ENCODE measurements at regions not wholly inside any gene's neighbourhood (a gene's known extent, or its start where the extent isn't known, plus 50 kb on each side); places are given as distances from the start of the nearest gene placed in this dataset.

DNA sequence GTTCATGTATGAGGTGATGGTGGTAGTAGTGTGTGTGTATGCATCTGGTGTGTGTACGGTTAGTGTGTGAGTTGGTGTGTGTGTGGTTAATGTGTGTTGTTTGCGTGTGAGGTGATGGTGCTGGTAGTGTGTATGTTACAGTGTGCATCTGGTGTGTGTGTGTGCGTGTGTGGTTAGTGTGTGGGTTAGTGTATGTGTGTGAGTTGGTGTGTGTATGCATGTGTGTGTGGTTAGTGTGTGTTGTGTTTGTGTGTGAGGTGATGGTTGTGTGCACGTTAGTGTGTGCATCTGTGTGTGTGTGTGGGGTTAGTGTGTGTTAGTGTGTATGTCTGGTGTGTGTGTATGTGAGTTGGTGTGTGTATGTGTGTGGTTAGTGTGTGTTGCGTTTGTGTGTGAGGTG, 153.0 kb downstream of the ACTR3B start:
- H2BK20ac ChIP-seq (ENCODE audit: low read depth, low read length), result no peak overlapping the region
- 58 to 100% methylated on average over 1 to 5 of the region's 5 CpGs for WGBS, 2 experiments (ENCODE audit: extremely low coverage in 2 of 2, insufficient read length in 1 of 2)
- no peak overlapping the region for H2BK120ac ChIP-seq (ENCODE audit: low read depth, low read length)
- H3K4ac ChIP-seq (ENCODE audit: low read depth, low read length), result no peak overlapping the region
- POLR2A ChIA-PET (ENCODE audit: unreplicated experiment), result no interaction called here
- H3K79me1 ChIP-seq (ENCODE audit: low read depth in 1 of 2, low read length in 2 of 2), result no peaks in the 10 kb centered on the region
- CTCF ChIA-PET, result no interaction called here
- no peak overlapping the region for H3K27ac ChIP-seq (ENCODE audit: insufficient read depth, low read length)
- H2BK15ac ChIP-seq (ENCODE audit: low read depth, low read length), result no peak overlapping the region
- H4K91ac ChIP-seq (ENCODE audit: insufficient read depth, low read depth, low read length), result no peak overlapping the region
- peak overlapping the region; percentile 10 for H2AFZ ChIP-seq (replicated peaks; ENCODE audit: low read length, poor library complexity)
- H3K4me2 ChIP-seq (ENCODE audit: low read depth, low read length), result no peak overlapping the region
- H3K56ac ChIP-seq (ENCODE audit: extremely low read depth, insufficient read depth, low read length), result no peak overlapping the region
- H3K27me3 ChIP-seq (ENCODE audit: control insufficient read depth, insufficient read depth, low read length), result no peaks in the 10 kb centered on the region
- no peak overlapping the region for H3K18ac ChIP-seq (ENCODE audit: low read depth, low read length)
- no peaks in the 10 kb centered on the region for H4K20me1 ChIP-seq (ENCODE audit: insufficient read depth, low read length)
- H3K4me1 ChIP-seq (ENCODE audit: control insufficient read depth, insufficient read depth, low read length), result no peaks in the 10 kb centered on the region
- in situ Hi-C loops (cut with MboI; ENCODE audit: low sequenced_read_pairs) (no loop called here), dilution Hi-C loops (cut with HindIII; ENCODE audit: low sequenced_read_pairs, unreplicated experiment) (no loop called here), intact Hi-C loops (cut with micrococcal nuclease) (no loop called here)
- H3K9me3 ChIP-seq (ENCODE audit: control insufficient read depth, insufficient read depth, low read length), result peaks cover 9% of the 10 kb centered on the region
- no peaks in the 10 kb centered on the region for H3K36me3 ChIP-seq (ENCODE audit: control insufficient read depth, insufficient read depth, low read length)
- H2BK5ac ChIP-seq (ENCODE audit: low read depth, low read length, poor library complexity, severe bottlenecking), result peak overlapping the region; percentile 70
- no peaks in the 10 kb centered on the region for H3K9me1 ChIP-seq (ENCODE audit: insufficient read depth, low read length)
- no peak overlapping the region for H4K8ac ChIP-seq (ENCODE audit: low read depth in 2 of 2, low read length in 2 of 2)
- H2AK5ac ChIP-seq (ENCODE audit: low read depth, low read length), result no peak overlapping the region
- H2AK9ac ChIP-seq (replicated peaks; ENCODE audit: low read depth, low read length, poor library complexity), result no peak overlapping the region
- DNase-seq (no peak), ATAC-seq (ENCODE audit: low read depth) (no peak)
- H3K4me3 ChIP-seq (ENCODE audit: insufficient read depth, low read depth, low read length), result no peak overlapping the region
- no peak overlapping the region for H3K14ac ChIP-seq (replicated peaks; ENCODE audit: low read depth, low read length)
- H3K9ac ChIP-seq (ENCODE audit: low read depth, low read length), result no peak overlapping the region
- H3K23ac ChIP-seq (ENCODE audit: low read depth, low read length), result no peak overlapping the region
- no TSS peak for BruUV-seq (replicated peaks)
- TF ChIP-seq CEBPB (IDR thresholded peaks at IDR 0.05; ENCODE audit: low read depth, low read length) (no peak), USF2 (IDR thresholded peaks at IDR 0.05; ENCODE audit: low read depth, low read length) (no peak), RAD21 (IDR thresholded peaks at IDR 0.05; ENCODE audit: low read length) (no peak), SMC3 (IDR thresholded peaks at IDR 0.05; ENCODE audit: low read depth, low read length) (no peak)
- TF ChIP-seq, protein P1, sequence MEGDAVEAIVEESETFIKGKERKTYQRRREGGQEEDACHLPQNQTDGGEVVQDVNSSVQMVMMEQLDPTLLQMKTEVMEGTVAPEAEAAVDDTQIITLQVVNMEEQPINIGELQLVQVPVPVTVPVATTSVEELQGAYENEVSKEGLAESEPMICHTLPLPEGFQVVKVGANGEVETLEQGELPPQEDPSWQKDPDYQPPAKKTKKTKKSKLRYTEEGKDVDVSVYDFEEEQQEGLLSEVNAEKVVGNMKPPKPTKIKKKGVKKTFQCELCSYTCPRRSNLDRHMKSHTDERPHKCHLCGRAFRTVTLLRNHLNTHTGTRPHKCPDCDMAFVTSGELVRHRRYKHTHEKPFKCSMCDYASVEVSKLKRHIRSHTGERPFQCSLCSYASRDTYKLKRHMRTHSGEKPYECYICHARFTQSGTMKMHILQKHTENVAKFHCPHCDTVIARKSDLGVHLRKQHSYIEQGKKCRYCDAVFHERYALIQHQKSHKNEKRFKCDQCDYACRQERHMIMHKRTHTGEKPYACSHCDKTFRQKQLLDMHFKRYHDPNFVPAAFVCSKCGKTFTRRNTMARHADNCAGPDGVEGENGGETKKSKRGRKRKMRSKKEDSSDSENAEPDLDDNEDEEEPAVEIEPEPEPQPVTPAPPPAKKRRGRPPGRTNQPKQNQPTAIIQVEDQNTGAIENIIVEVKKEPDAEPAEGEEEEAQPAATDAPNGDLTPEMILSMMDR (conservative IDR thresholded peaks at IDR 0.05; ENCODE audit: low read depth, low read length), result no peak
- no peak overlapping the region for H4K5ac ChIP-seq (ENCODE audit: low read depth, low read length)
